CD4-positive, alpha-beta memory T cell (primary cell): ENCODE measurements at regions not wholly inside any gene's neighbourhood (a gene's known extent, or its start where the extent isn't known, plus 50 kb on each side); places are given as distances from the start of the nearest gene placed in this dataset.

Source experiments
- CTCF ChIA-PET: fragments of 350-600 bp; sonication (Branson Sonifier 250); formaldehyde crosslinking; loops from one replicate; lab custom pipeline; 2021; ENCODE audit warnings: inconsistent platforms; ENCODE audit not compliant: partially characterized antibody; lab: Charles Lee
- POLR2A ChIA-PET: fragments of 350-600 bp; sonication (Branson Sonifier 250); formaldehyde crosslinking; loops from one replicate; lab custom pipeline; 2021; ENCODE audit not compliant: partially characterized antibody; lab: Charles Lee
- DNase-seq, 5 donors: peaks; one replicate each; pipeline versions ENCODE4 v3.0.0 to v3.0.0-alpha.2; 2020 to 2022; ENCODE audit warnings: mixed read lengths in 1 of 5
- H3K27ac ChIP-seq: one replicate; pipeline ENCODE4 v1.7.0; 2013; ENCODE audit warnings: low read depth, low read length
- H3K27me3 ChIP-seq: 2 replicates; pipeline ENCODE4 v1.7.0; 2013; ENCODE audit warnings: mild to moderate bottlenecking, low read length, moderate library complexity; ENCODE audit not compliant: insufficient read depth
- H3K36me3 ChIP-seq: 2 replicates; pipeline ENCODE4 v1.7.0; 2013; ENCODE audit warnings: mild to moderate bottlenecking, low read length, moderate library complexity; ENCODE audit not compliant: insufficient read depth
- H3K4me1 ChIP-seq: 2 replicates; pipeline ENCODE4 v1.7.0; 2013; ENCODE audit warnings: mild to moderate bottlenecking, low read length, moderate library complexity; ENCODE audit not compliant: insufficient read depth
- H3K4me3 ChIP-seq, 2 donors: one replicate each; pipeline ENCODE4 v1.7.0; 2013; ENCODE audit warnings: low read length in 2 of 2, mild to moderate bottlenecking in 1 of 2
- H3K9me3 ChIP-seq, 2 donors: one replicate each; pipeline ENCODE4 v1.7.0; 2013; ENCODE audit warnings: low read length in 2 of 2, control low read depth in 1 of 2; ENCODE audit not compliant: control insufficient read depth in 1 of 2
- H3K27ac Mint-ChIP-seq, 7 donors: one replicate each; pipeline ENCODE4 v1.8.0; 2020 to 2021; ENCODE audit warnings: mixed read lengths in 7 of 7, mild to moderate bottlenecking in 6 of 7, inconsistent platforms in 3 of 7, moderate library complexity in 3 of 7
- H3K27me3 Mint-ChIP-seq, 2 donors: one replicate each; pipeline ENCODE4 v1.8.0; 2020 to 2021; ENCODE audit warnings: mixed read lengths in 2 of 2
- H3K36me3 Mint-ChIP-seq, 2 donors: one replicate each; pipeline ENCODE4 v1.8.0; 2020 to 2021; ENCODE audit warnings: mixed read lengths in 2 of 2, inconsistent platforms in 1 of 2, mild to moderate bottlenecking in 1 of 2
- H3K4me1 Mint-ChIP-seq, 4 donors: one replicate each; pipeline ENCODE4 v1.8.0; 2020 to 2021; ENCODE audit warnings: mixed read lengths in 4 of 4, mild to moderate bottlenecking in 1 of 4
- H3K4me3 Mint-ChIP-seq, 8 donors: one replicate each; pipeline ENCODE4 v1.8.0; 2020 to 2021; ENCODE audit warnings: mixed read lengths in 8 of 8, mild to moderate bottlenecking in 7 of 8, moderate library complexity in 6 of 8, inconsistent platforms in 3 of 8
- H3K9me3 Mint-ChIP-seq, 8 donors: one replicate each; pipeline ENCODE4 v1.8.0; 2020 to 2021; ENCODE audit warnings: mixed read lengths in 8 of 8, mild to moderate bottlenecking in 5 of 8, inconsistent platforms in 3 of 8, moderate library complexity in 1 of 8
- intact Hi-C: fragments of 100-400 bp; cut with micrococcal nuclease; formaldehyde crosslinking; loops from one replicate; pipeline ENCODE4 v1.15.1; 2023

DNA sequence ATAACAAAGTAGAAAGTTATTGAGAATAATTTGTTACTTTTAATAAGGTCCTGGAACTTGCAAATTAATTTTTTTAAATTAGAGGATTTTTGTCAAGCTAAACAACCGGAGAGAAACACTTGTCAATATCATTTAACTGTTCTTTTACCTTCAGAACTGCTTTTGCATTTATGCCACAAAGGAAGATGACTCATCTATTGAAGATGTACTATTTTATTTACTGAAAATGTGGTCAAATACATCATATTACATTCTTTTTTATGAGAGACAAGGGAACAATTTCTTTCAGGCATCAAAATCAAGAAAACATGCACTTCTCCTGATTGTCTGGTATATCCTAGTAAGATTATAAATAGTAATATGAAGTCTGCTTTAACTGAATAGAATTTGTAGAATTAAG lies 558.2 kb upstream of the PRMT6 start:
- DNase-seq: no peak
- Mint-ChIP-seq H3K9me3 (peaks cover 2 to 14% (median 8%) of the 10 kb centered on the region in 8 donors), H3K4me3 (no peak overlapping the region), H3K36me3 (no peaks in the 10 kb centered on the region), H3K27me3 (no peaks in the 10 kb centered on the region), H3K4me1 (no peaks in the 10 kb centered on the region), H3K27ac (no peak overlapping the region)
- Histone ChIP-seq H3K4me3 (no peak overlapping the region), H3K36me3 (no peaks in the 10 kb centered on the region), H3K27me3 (no peaks in the 10 kb centered on the region), H3K9me3 (no peaks in the 10 kb centered on the region), H3K4me1 (no peaks in the 10 kb centered on the region), H3K27ac (no peak overlapping the region)
- intact Hi-C loops: no loop called here
- ChIA-PET CTCF (no interaction called here), POLR2A (no interaction called here)

DNA sequence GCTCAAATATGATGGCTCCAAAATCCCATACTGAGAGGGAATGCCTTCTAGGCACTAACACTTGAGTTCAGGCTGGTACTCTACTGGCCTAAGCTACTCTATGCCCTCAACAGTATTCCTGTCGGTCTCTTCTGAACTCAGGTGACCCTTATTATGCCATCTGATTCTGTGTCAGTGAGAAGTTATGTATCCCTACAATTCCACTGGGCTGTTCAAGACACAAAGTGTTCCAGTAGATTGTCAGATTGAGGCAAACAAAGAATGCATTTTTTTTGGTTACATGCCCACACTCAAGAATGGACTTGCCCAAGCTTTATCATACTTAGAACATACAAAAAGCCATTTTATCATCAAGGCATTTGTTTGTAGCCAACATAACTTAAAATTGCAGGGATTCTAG lies 553.8 kb upstream of the PRMT6 start:
- intact Hi-C loops: no loop called here
- no peaks in the 10 kb centered on the region for H3K27me3 Mint-ChIP-seq
- no peak overlapping the region for H3K4me3 Mint-ChIP-seq

GRCh38 chr1:106515375-106515774 lies 541.1 kb upstream of the PRMT6 start:
- H3K27ac Mint-ChIP-seq: no peak overlapping the region

More for the DNA sequence above, 553.8 kb upstream of the PRMT6 start:
- H3K27me3 ChIP-seq: no peaks in the 10 kb centered on the region
- no peak for DNase-seq
- Mint-ChIP-seq H3K27ac (no peak overlapping the region), H3K36me3 (no peaks in the 10 kb centered on the region), H3K4me1 (no peaks in the 10 kb centered on the region), H3K9me3 (peaks cover 0 to 13% (median 6%) of the 10 kb centered on the region in 8 donors)
- H3K4me3 ChIP-seq: no peak overlapping the region
- H3K36me3 ChIP-seq: no peaks in the 10 kb centered on the region
- H3K4me1 ChIP-seq: no peaks in the 10 kb centered on the region
- no peak overlapping the region for H3K27ac ChIP-seq
- POLR2A ChIA-PET: no interaction called here
- H3K9me3 ChIP-seq: no peaks in the 10 kb centered on the region
- CTCF ChIA-PET: no interaction called here

GRCh38 chr1:106517224-106517623 lies 539.2 kb upstream of the PRMT6 start:
- Mint-ChIP-seq H3K9me3 (peaks cover 0 to 6% (median 3%) of the 10 kb centered on the region in 8 donors), H3K4me1 (no peaks in the 10 kb centered on the region), H3K36me3 (no peaks in the 10 kb centered on the region), H3K4me3 (no peak overlapping the region), H3K27ac (no peak overlapping the region), H3K27me3 (no peaks in the 10 kb centered on the region)
- ChIA-PET CTCF (no interaction called here), POLR2A (no interaction called here)
- intact Hi-C loops: no loop called here
- H3K36me3 ChIP-seq: no peaks in the 10 kb centered on the region
- DNase-seq: no peak
- H3K9me3 ChIP-seq: no peaks in the 10 kb centered on the region
- no peaks in the 10 kb centered on the region for H3K27me3 ChIP-seq
- H3K4me3 ChIP-seq: no peak overlapping the region
- no peaks in the 10 kb centered on the region for H3K4me1 ChIP-seq
- H3K27ac ChIP-seq: no peak overlapping the region

More at GRCh38 chr1:106515375-106515774, 541.1 kb upstream of the PRMT6 start:
- no peaks in the 10 kb centered on the region for H3K9me3 ChIP-seq
- POLR2A ChIA-PET: no interaction called here
- no peak overlapping the region for H3K4me3 ChIP-seq
- peaks cover 1 to 11% (median 5%) of the 10 kb centered on the region in 8 donors for H3K9me3 Mint-ChIP-seq
- no peak for DNase-seq
- no peaks in the 10 kb centered on the region for H3K36me3 Mint-ChIP-seq
- H3K27me3 Mint-ChIP-seq: no peaks in the 10 kb centered on the region
- no peak overlapping the region for H3K27ac ChIP-seq
- intact Hi-C loops: no loop called here
- no peak overlapping the region for H3K4me3 Mint-ChIP-seq
- CTCF ChIA-PET: no interaction called here
- no peaks in the 10 kb centered on the region for H3K4me1 Mint-ChIP-seq
- H3K27me3 ChIP-seq: no peaks in the 10 kb centered on the region
- no peaks in the 10 kb centered on the region for H3K4me1 ChIP-seq
- H3K36me3 ChIP-seq: no peaks in the 10 kb centered on the region

DNA sequence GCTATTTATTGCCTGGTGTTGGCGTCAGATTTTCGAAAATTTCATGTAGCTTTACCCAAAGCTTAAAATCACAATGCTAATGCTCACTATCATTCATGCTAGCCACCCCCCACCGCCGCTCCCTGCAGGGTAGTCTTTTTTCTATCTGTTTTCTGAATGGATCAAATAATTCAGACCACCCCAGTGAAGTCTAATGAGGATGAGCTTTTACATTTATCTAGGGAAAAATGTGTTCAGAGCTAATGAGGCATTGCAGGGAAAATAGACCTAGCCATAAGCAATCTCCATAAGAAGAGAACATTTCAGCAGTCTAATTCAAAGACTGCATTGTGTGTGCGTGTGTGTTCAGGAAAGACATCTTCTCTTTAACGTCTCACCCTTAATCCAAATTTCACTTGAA lies 533.0 kb upstream of the PRMT6 start:
- DNase-seq: no peak
- H3K36me3 Mint-ChIP-seq: no peaks in the 10 kb centered on the region
- Histone ChIP-seq H3K27me3 (no peaks in the 10 kb centered on the region), H3K9me3 (no peaks in the 10 kb centered on the region), H3K27ac (no peak overlapping the region), H3K4me3 (no peak overlapping the region), H3K4me1 (no peaks in the 10 kb centered on the region), H3K36me3 (no peaks in the 10 kb centered on the region)
- POLR2A ChIA-PET: no interaction called here
- H3K27ac Mint-ChIP-seq: no peak overlapping the region
- no peaks in the 10 kb centered on the region for H3K27me3 Mint-ChIP-seq
- no peak overlapping the region for H3K4me3 Mint-ChIP-seq
- CTCF ChIA-PET: no interaction called here
- intact Hi-C loops: no loop called here
- H3K4me1 Mint-ChIP-seq: no peaks in the 10 kb centered on the region
- peaks cover 0 to 11% (median 9%) of the 10 kb centered on the region in 8 donors for H3K9me3 Mint-ChIP-seq

GRCh38 chr1:106524631-106525030 lies 531.8 kb upstream of the PRMT6 start:
- Mint-ChIP-seq H3K27ac (no peak overlapping the region), H3K9me3 (peaks cover under 1 to 12% (median 8%) of the 10 kb centered on the region in 8 donors)
- intact Hi-C loops: no loop called here

DNA sequence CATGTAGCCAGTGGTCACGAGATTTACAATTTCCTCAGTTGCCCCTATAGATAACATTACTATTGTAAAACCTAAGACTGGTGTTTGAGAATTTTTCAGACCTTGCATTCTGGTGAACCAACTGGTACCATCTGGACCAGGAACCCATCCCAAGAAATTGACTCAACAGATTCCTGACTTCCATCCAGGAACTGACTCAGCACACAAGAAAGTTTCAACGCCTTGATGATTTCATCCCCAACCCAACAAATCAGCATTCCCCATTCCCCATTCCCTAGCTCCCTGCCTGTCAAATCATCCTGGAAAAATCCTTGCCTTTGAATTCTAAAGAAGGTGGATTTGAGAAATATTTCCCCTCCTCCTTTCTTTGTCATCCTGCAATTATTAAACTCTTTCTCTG lies 529.8 kb upstream of the PRMT6 start:
- ChIA-PET CTCF (no interaction called here), POLR2A (no interaction called here)
- Histone ChIP-seq H3K9me3 (no peaks in the 10 kb centered on the region), H3K4me3 (no peak overlapping the region), H3K27me3 (no peaks in the 10 kb centered on the region), H3K27ac (no peak overlapping the region), H3K36me3 (no peaks in the 10 kb centered on the region), H3K4me1 (no peaks in the 10 kb centered on the region)
- Mint-ChIP-seq H3K4me3 (no peak overlapping the region), H3K4me1 (no peaks in the 10 kb centered on the region), H3K27me3 (no peaks in the 10 kb centered on the region), H3K9me3 (peaks cover 6 to 19% (median 12%) of the 10 kb centered on the region in 8 donors), H3K27ac (no peak overlapping the region), H3K36me3 (no peaks in the 10 kb centered on the region)
- DNase-seq: no peak
- intact Hi-C loops: no loop called here

More at GRCh38 chr1:106524631-106525030, 531.8 kb upstream of the PRMT6 start:
- no peaks in the 10 kb centered on the region for H3K4me1 Mint-ChIP-seq
- H3K36me3 ChIP-seq: no peaks in the 10 kb centered on the region
- H3K4me1 ChIP-seq: no peaks in the 10 kb centered on the region
- no peak overlapping the region for H3K4me3 Mint-ChIP-seq
- ChIA-PET POLR2A (no interaction called here), CTCF (no interaction called here)
- H3K9me3 ChIP-seq: no peaks in the 10 kb centered on the region
- no peaks in the 10 kb centered on the region for H3K27me3 Mint-ChIP-seq
- H3K27me3 ChIP-seq: no peaks in the 10 kb centered on the region
- no peak overlapping the region for H3K27ac ChIP-seq
- DNase-seq: no peak
- no peak overlapping the region for H3K4me3 ChIP-seq
- H3K36me3 Mint-ChIP-seq: no peaks in the 10 kb centered on the region

- intact Hi-C loops: no loop called here
- no peaks in the 10 kb centered on the region for H3K4me1 Mint-ChIP-seq
- DNase-seq: no peak
- H3K27me3 Mint-ChIP-seq: no peaks in the 10 kb centered on the region
- peaks cover 3 to 20% (median 12%) of the 10 kb centered on the region in 8 donors for H3K9me3 Mint-ChIP-seq
- H3K36me3 Mint-ChIP-seq: no peaks in the 10 kb centered on the region
- Histone ChIP-seq H3K4me3 (no peak overlapping the region), H3K4me1 (no peaks in the 10 kb centered on the region), H3K9me3 (peaks cover 0 to 3% of the 10 kb centered on the region in 2 donors), H3K27me3 (no peaks in the 10 kb centered on the region), H3K27ac (no peak overlapping the region), H3K36me3 (no peaks in the 10 kb centered on the region)
- CTCF ChIA-PET: no interaction called here
- POLR2A ChIA-PET: no interaction called here
- H3K4me3 Mint-ChIP-seq: no peak overlapping the region
- no peak overlapping the region for H3K27ac Mint-ChIP-seq
These were observed 521.9 kb upstream of the PRMT6 start for GRCh38 chr1:106534612-106535011.
